LNCaP clone FGC (cell line): ENCODE measurements at regions not wholly inside any gene's neighbourhood (a gene's known extent, or its start where the extent isn't known, plus 50 kb on each side); places are given as distances from the start of the nearest gene placed in this dataset.
"Not testable (repeated sequence)": the region's sequence is repeated elsewhere in the genome, so short reads cannot be mapped to it uniquely, and the experiment has no call there.

Experiments used
- DNase-seq: peaks from one replicate; pipeline ENCODE4 v3.0.0-alpha.2; 2011; ENCODE audit warnings: low read depth
- H3K4me3 ChIP-seq: 2 replicates; pipeline ENCODE4 v1.5.1; 2011; ENCODE audit warnings: mild to moderate bottlenecking, low read depth, low read length, control low read depth
- TF ChIP-seq, protein P1 (sequence below): IDR thresholded peaks from 2 replicates; pipeline ENCODE4 v1.5.1; 2012; ENCODE audit warnings: mild to moderate bottlenecking; ENCODE audit not compliant: control insufficient read depth, insufficient read depth; ENCODE audit errors: extremely low read depth

DNA sequence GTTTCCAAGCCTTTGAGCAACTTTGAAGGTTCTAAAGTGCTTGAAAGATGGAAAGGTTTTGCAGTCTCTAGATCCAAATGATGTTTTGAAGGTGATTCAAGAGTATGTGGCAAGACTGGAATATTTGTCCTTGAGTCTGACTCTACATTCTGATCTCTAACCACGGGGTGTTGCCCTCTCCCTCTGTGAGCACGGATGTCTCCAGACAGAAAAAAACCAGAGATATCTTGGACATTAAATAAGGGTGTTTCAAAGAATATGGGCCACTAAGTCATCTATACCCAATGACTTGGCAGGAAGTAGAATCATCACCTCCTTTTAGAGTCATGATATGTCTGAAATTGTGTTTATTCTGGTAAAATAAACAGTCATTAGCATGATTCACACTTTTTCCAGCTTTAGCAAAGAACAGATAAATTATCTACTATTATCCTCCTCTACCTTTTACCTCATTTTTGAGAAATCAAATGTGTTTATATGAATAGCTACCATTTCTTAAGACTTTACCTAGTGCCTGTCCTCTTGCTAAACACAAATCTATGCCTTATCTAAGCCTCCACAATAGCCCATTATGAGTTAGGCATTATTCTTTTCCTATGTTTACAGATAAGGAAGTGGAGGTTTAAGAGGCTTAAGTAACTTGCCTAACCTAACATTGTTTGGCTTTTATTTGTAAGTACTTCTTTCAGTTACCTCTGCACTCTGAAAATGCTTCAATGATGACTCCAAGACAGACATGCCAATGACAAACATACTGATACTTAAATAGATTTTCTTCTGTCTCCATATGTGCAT is 384.4 kb downstream of the BMP2 start:
- TF ChIP-seq, protein P1, sequence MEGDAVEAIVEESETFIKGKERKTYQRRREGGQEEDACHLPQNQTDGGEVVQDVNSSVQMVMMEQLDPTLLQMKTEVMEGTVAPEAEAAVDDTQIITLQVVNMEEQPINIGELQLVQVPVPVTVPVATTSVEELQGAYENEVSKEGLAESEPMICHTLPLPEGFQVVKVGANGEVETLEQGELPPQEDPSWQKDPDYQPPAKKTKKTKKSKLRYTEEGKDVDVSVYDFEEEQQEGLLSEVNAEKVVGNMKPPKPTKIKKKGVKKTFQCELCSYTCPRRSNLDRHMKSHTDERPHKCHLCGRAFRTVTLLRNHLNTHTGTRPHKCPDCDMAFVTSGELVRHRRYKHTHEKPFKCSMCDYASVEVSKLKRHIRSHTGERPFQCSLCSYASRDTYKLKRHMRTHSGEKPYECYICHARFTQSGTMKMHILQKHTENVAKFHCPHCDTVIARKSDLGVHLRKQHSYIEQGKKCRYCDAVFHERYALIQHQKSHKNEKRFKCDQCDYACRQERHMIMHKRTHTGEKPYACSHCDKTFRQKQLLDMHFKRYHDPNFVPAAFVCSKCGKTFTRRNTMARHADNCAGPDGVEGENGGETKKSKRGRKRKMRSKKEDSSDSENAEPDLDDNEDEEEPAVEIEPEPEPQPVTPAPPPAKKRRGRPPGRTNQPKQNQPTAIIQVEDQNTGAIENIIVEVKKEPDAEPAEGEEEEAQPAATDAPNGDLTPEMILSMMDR = no peak
- DNase-seq = no peak
- no peak overlapping the region for H3K4me3 ChIP-seq

DNA sequence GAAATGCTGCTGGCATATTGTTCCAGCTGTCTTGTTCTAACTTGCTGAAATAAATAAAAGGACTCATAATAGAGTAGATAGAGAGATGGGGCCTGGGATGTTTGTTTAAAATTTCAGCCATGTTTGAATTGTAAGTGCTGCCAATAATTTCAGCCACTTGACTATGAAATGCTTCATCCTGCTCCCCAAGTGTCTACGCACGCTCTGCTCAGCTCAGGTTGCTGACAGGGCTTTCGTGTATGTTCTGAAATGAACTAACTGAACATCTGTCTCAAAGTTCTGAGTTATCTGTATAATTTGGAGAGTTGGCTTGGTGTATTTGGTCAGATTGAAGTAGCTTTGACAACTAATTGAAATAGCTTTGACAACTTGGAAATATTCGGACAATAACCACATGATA is 387.8 kb downstream of the BMP2 start:
- no peak for DNase-seq
- no peak overlapping the region for H3K4me3 ChIP-seq

DNA sequence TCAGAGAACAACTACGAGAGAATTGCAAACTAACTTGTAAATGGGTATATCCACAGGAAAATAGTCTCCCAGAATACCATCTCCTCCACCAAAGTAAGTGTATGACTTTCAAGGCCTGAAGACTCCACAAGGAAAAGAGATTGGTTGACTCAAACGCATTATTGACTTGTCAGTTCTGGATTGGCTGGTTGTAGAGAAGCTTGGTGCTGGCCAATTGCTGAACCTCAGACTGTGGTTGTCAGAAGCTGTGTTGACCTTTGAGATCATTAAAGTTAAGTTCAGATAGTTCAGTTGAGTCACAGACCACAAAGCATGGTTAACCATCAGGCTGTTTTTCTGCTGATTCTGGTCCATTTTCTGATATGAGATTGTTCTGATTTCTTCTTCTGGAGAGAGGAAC is 388.3 kb downstream of the BMP2 start:
- TF ChIP-seq, protein P1 = no peak

More for the DNA sequence above, 387.8 kb downstream of the BMP2 start:
- TF ChIP-seq, protein P1 = no peak

DNA sequence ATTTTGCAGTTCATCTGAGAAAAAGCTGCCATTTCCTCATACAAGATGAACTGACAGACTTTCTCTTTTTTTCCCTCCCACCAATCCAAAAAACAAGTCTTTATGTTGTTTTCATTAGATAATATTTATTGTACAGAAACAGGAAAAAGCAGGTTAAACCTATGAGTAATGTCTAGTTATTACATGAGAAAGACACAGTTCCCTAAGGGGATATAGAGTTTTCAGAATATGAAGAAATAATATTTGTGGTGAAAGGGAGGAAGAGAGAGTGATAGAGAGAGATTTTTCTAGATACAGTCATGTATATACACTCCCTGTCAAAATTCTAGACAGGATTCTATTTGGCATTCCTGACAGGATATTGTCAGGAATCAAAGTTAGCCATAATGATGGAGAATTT is 392.4 kb downstream of the BMP2 start:
- no peak for DNase-seq
- H3K4me3 ChIP-seq = no peak overlapping the region
- TF ChIP-seq, protein P1 = no peak

More for the DNA sequence above, 388.3 kb downstream of the BMP2 start:
- H3K4me3 ChIP-seq = no peak overlapping the region
- no peak for DNase-seq

DNA sequence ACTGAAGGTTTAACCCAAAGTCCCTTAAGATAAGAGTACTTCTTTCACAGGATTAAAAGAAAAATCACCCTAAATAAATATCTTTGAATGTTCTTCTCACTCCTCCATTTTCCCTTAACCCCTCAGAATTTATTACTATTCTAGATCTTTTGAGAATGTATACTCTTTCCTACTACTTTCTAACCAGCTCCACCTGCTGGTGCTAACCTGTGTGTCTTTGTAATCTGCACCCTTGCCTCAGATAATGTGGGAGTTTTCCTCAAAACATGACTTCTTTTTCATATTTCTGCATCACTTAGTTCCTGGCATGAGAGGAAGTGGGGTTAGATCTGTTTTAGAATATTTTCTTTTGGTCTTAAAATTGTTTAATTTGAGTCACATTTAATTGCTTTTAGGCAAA is 394.2 kb downstream of the BMP2 start:
- DNase-seq = peak; percentile 1
- TF ChIP-seq, protein P1 = peak; percentile 43
- H3K4me3 ChIP-seq = no peak overlapping the region

DNA sequence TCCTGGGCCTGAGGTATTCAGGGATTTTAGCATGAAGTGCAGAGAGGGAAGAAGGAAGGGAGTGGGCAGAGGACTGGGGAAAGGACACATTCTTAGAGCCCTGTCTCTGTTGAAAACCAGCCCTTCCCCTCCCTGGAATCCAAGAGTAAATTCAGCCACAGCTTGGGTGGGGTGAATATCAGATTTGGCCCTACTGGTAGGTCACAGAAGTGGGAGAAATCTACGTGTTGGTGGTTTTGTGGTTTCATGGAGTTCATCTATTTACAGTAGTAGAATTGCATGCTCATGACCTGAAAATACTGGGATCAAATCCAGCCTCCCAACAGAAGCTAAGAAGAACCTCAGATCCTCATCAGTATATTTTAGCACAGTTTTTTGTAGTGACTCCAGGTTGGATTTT is 404.4 kb downstream of the BMP2 start:
- TF ChIP-seq, protein P1 = no peak
- DNase-seq = no peak
- no peak overlapping the region for H3K4me3 ChIP-seq

DNA sequence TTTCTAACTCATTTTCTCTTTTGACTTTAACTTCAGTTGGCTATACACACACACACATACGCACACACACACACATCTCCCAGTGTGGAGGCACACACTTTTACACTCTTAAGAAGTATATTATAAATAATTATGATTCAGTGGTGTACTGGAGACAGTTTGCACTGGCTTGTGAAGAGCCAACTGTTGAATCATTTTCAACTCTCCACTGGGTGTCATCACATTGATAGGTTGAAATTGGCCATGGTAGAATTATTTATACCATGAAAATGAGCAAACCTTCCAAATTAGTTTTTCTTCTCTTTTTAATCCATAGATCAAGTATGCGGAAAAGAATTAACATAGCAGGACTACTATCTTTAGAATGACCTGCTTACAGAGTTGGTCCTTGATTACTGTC is 407.1 kb downstream of the BMP2 start:
- TF ChIP-seq, protein P1 = no peak
- H3K4me3 ChIP-seq = no peak overlapping the region
- DNase-seq = no peak

DNA sequence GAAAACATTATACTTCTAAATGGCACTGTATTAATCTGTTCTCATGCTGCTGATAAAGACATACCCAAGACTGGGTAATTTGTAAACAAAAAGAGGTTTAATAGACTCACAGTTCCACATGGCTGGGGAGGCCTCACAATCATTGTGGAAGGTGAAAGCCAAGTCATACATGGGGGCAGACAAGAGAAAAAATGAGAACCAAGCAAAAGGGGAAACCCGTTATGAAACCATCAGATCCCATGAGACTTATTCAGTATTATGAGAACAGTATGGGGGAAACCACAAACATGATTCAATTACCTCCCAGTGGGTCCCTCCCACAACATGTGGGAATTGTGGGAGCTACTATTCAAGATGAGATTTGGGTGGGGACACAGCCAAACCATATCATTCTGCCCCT is 408.3 kb downstream of the BMP2 start:
- DNase-seq, H3K4me3 ChIP-seq: not testable (repeated sequence)
